Endothelial cell of umbilical vein (primary cell): ENCODE measurements at regions not wholly inside any gene's neighbourhood (a gene's known extent, or its start where the extent isn't known, plus 50 kb on each side); places are given as distances from the start of the nearest gene placed in this dataset.

Source experiments
- EZH2 ChIP-seq: IDR thresholded peaks from 2 replicates; pipeline ENCODE4 v1.6.1; 2012; ENCODE audit warnings: borderline replicate concordance, low read depth, mild to moderate bottlenecking, moderate library complexity, low read length, inconsistent platforms; ENCODE audit not compliant: severe bottlenecking
- GATA2 ChIP-seq: IDR thresholded peaks from 2 replicates; pipeline ENCODE4 v1.7.0; 2011; ENCODE audit warnings: low read depth, mild to moderate bottlenecking, moderate library complexity, mixed read lengths, low read length; ENCODE audit not compliant: insufficient read length, insufficient read depth
- JUN ChIP-seq: IDR thresholded peaks from 2 replicates; pipeline ENCODE4 v1.6.1; 2011; ENCODE audit warnings: borderline replicate concordance, low read depth; ENCODE audit not compliant: insufficient read length, insufficient read depth
- MYC ChIP-seq: IDR thresholded peaks from one replicate; pipeline ENCODE4 v1.6.1; 2011; ENCODE audit warnings: mild to moderate bottlenecking, low read depth, low read length
- POLR2A ChIP-seq: IDR thresholded peaks from 2 replicates; pipeline ENCODE4 v1.6.1; 2012; ENCODE audit warnings: low read depth, mild to moderate bottlenecking, control low read depth, low read length
- POLR2AphosphoS5 ChIP-seq: IDR thresholded peaks from 2 replicates; pipeline ENCODE4 v1.6.1; 2012; ENCODE audit warnings: low read depth, mild to moderate bottlenecking, control low read depth, low read length, moderate library complexity; ENCODE audit not compliant: insufficient read depth
- TF ChIP-seq, protein P1 (sequence below), 2 donors: IDR thresholded peaks; 1 replicate in 1 of 2; 2 replicates in 1 of 2; pipeline ENCODE4 v1.5.1; 2011; ENCODE audit warnings: low read length in 2 of 2, mild to moderate bottlenecking in 2 of 2, moderate library complexity in 2 of 2, control low read depth in 1 of 2, inconsistent platforms in 1 of 2, low read depth in 1 of 2; ENCODE audit not compliant: insufficient read depth in 1 of 2; ENCODE audit errors: extremely low read depth in 1 of 2
- TF ChIP-seq, protein P2 (sequence below): IDR thresholded peaks from 2 replicates; pipeline ENCODE4 v1.6.1; 2011; ENCODE audit not compliant: insufficient read depth, insufficient read length

DNA sequence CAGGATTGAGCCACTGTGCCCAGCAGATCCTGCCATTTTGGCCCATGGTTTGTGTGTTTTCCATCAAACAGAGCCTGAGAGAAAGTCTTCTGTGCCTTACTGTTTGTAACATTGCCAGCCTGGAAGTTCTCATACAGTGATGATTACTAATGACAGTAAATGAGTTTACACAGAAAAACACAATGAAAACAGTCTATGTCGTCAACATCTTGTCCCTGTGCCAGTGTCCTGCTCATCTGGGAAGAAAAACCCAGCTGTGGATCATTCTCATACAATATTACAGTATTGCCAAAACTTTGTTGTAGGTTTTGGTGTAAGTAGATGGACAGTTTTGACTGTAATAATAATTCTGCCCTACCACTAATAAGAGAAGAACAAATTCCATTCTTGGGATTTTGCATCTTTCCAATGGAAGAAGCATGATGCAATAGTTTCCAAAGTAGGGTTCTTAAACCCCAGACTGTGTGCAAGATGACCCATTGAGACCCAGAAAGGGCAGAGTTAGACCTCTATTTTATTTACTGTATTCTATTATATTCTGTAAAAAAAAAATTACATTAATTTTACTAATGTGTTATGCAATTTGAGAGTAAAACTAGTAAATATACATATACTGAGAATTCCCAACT, 135.0 kb upstream of the JARID2 start:
- TF ChIP-seq, protein P1, sequence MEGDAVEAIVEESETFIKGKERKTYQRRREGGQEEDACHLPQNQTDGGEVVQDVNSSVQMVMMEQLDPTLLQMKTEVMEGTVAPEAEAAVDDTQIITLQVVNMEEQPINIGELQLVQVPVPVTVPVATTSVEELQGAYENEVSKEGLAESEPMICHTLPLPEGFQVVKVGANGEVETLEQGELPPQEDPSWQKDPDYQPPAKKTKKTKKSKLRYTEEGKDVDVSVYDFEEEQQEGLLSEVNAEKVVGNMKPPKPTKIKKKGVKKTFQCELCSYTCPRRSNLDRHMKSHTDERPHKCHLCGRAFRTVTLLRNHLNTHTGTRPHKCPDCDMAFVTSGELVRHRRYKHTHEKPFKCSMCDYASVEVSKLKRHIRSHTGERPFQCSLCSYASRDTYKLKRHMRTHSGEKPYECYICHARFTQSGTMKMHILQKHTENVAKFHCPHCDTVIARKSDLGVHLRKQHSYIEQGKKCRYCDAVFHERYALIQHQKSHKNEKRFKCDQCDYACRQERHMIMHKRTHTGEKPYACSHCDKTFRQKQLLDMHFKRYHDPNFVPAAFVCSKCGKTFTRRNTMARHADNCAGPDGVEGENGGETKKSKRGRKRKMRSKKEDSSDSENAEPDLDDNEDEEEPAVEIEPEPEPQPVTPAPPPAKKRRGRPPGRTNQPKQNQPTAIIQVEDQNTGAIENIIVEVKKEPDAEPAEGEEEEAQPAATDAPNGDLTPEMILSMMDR (IDR thresholded peaks at IDR 0.05; ENCODE audit: extremely low read depth in 1 of 2, insufficient read depth in 1 of 2, low read depth in 1 of 2, low read length in 2 of 2), result no peak
- no peak for TF ChIP-seq GATA2
- TF ChIP-seq JUN, result no peak
- no peak for TF ChIP-seq POLR2A
- TF ChIP-seq POLR2AphosphoS5, result no peak
- no peak for TF ChIP-seq MYC
- no peak for TF ChIP-seq EZH2
- TF ChIP-seq, protein P2, sequence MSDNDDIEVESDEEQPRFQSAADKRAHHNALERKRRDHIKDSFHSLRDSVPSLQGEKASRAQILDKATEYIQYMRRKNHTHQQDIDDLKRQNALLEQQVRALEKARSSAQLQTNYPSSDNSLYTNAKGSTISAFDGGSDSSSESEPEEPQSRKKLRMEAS, result no peak
